SK-N-SH treated with all-trans-retinoic acid at 6 μM for 48 hours (cell line): ENCODE measurements at regions not wholly inside any gene's neighbourhood (a gene's known extent, or its start where the extent isn't known, plus 50 kb on each side); places are given as distances from the start of the nearest gene placed in this dataset.
"Not testable (repeated sequence)": the region's sequence is repeated elsewhere in the genome, so short reads cannot be mapped to it uniquely, and the experiment has no call there.

Source experiments
- ARNTL ChIP-seq: fragments of 450-650 bp; formaldehyde crosslinking; IDR thresholded peaks from 2 replicates; pipeline ENCODE4 v1.5.0; 2020; ENCODE audit warnings: low read depth, mild to moderate bottlenecking, moderate library complexity, borderline replicate concordance
- CREB5 ChIP-seq: fragments of 250-450 bp; sonication (Bioruptor Pico); IDR thresholded peaks from 2 replicates; pipeline ENCODE4 v1.5.1; 2020; ENCODE audit warnings: low read depth, mild to moderate bottlenecking, moderate library complexity
- GLIS3 ChIP-seq: fragments of 250-450 bp; sonication (Bioruptor Pico); IDR thresholded peaks from 2 replicates; pipeline ENCODE4 v1.5.0; 2020; ENCODE audit warnings: mild to moderate bottlenecking, moderate library complexity
- PATZ1 ChIP-seq: fragments of 250-450 bp; sonication (Bioruptor Pico); IDR thresholded peaks from 2 replicates; pipeline ENCODE4 v1.8.0; 2020; ENCODE audit warnings: mild to moderate bottlenecking, moderate library complexity, borderline replicate concordance
- RARB ChIP-seq: fragments of 250-450 bp; sonication (Bioruptor Pico); IDR thresholded peaks from 2 replicates; pipeline ENCODE4 v1.8.0; 2021; ENCODE audit warnings: mild to moderate bottlenecking, moderate library complexity
- TOX ChIP-seq: fragments of 250-450 bp; sonication (Bioruptor Pico); IDR thresholded peaks from 2 replicates; pipeline ENCODE4 v1.8.0; 2021; ENCODE audit warnings: mild to moderate bottlenecking, moderate library complexity, borderline replicate concordance
- TSHZ2 ChIP-seq: fragments of 250-450 bp; sonication (Bioruptor Pico); IDR thresholded peaks from 2 replicates; pipeline ENCODE4 v1.5.0; 2020; ENCODE audit warnings: mild to moderate bottlenecking, moderate library complexity
- ZFP3 ChIP-seq: fragments of 250-450 bp; sonication (Bioruptor Pico); IDR thresholded peaks from 2 replicates; pipeline ENCODE4 v1.5.0; 2020; ENCODE audit warnings: mild to moderate bottlenecking, moderate library complexity
- ZFP30 ChIP-seq: fragments of 450-650 bp; formaldehyde crosslinking; IDR thresholded peaks from 2 replicates; pipeline ENCODE4 v1.5.0; 2022; ENCODE audit warnings: mild to moderate bottlenecking, moderate library complexity

- TF ChIP-seq TSHZ2 (CRISPR knock-in tag); CREB5 (CRISPR knock-in tag); ZFP3 (CRISPR knock-in tag); ARNTL (CRISPR knock-in tag); PATZ1 (CRISPR knock-in tag); ZFP30; GLIS3; RARB (CRISPR knock-in tag); TOX (CRISPR knock-in tag): not testable (repeated sequence)
These were observed 139.0 kb upstream of the NUDT4 start for GRCh38 chr12:93238512-93239262.
